GM23338 (cell line): ENCODE measurements at regions not wholly inside any gene's neighbourhood (a gene's known extent, or its start where the extent isn't known, plus 50 kb on each side); places are given as distances from the start of the nearest gene placed in this dataset.

ENCODE experiments used
- ATAC-seq: fragments of 200-7000 bp; cut with Tn5 transposase; 3 replicates; pipeline ENCODE4 v1.9.1; 2020
- DNase-seq: peaks from one replicate; pipeline ENCODE4 v3.0.0-alpha.2; 2015; ENCODE audit warnings: low spot score
- H2AFZ ChIP-seq: fragments of 200-600 bp; sonication (generic); 2 replicates; pipeline ENCODE4 v1.8.0; 2016; ENCODE audit warnings: antibody characterized with exemption, mild to moderate bottlenecking, moderate library complexity
- H3F3A ChIP-seq: fragments of 200-600 bp; sonication (generic); replicated peaks from 2 replicates; pipeline ENCODE4 v1.8.0; 2017; ENCODE audit warnings: antibody characterized with exemption, mixed run types, low read depth
- H3K27ac ChIP-seq: fragments of 200-600 bp; sonication (generic); 2 replicates; pipeline ENCODE4 v1.6.1; 2016; ENCODE audit warnings: low read depth
- H3K27me3 ChIP-seq: fragments of 200-600 bp; sonication (generic); 2 replicates; pipeline ENCODE4 v1.8.0; 2016; ENCODE audit warnings: mild to moderate bottlenecking, mixed run types, moderate library complexity; ENCODE audit not compliant: insufficient read depth
- H3K36me3 ChIP-seq: fragments of 200-600 bp; sonication (generic); 2 replicates; pipeline ENCODE4 v1.8.0; 2016; ENCODE audit warnings: mild to moderate bottlenecking; ENCODE audit not compliant: insufficient read depth
- H3K4me1 ChIP-seq: fragments of 200-600 bp; sonication (generic); 2 replicates; pipeline ENCODE4 v1.8.0; 2016; ENCODE audit warnings: mild to moderate bottlenecking, moderate library complexity; ENCODE audit not compliant: insufficient read depth
- H3K4me2 ChIP-seq: fragments of 200-600 bp; sonication (generic); 2 replicates; pipeline ENCODE4 v1.7.1; 2017; ENCODE audit warnings: mixed run types
- H3K4me3 ChIP-seq: fragments of 200-600 bp; sonication (generic); 2 replicates; pipeline ENCODE4 v1.6.1; 2016; ENCODE audit warnings: mixed run types
- H3K79me2 ChIP-seq: fragments of 200-600 bp; sonication (generic); replicated peaks from 2 replicates; pipeline ENCODE4 v1.8.0; 2017; ENCODE audit warnings: mild to moderate bottlenecking; ENCODE audit not compliant: insufficient read depth
- H3K9me2 ChIP-seq: fragments of 200-600 bp; sonication (generic); 2 replicates; pipeline ENCODE4 v1.8.0; 2017; ENCODE audit not compliant: insufficient read depth
- H4K20me1 ChIP-seq: fragments of 200-600 bp; sonication (generic); replicated peaks from 2 replicates; pipeline ENCODE4 v1.8.0; 2017; ENCODE audit warnings: mild to moderate bottlenecking; ENCODE audit not compliant: insufficient read depth
- H3K27ac Mint-ChIP-seq: 2 replicates; pipeline ENCODE4 v1.8.0; 2020; ENCODE audit warnings: inconsistent platforms, mild to moderate bottlenecking, moderate library complexity, mixed read lengths
- H3K27me3 Mint-ChIP-seq: 3 replicates; pipeline ENCODE4 v1.8.0; 2022; ENCODE audit warnings: low read depth, mild to moderate bottlenecking, moderate library complexity, mixed read lengths, inconsistent platforms; ENCODE audit not compliant: insufficient read depth, poor library complexity
- H3K36me3 Mint-ChIP-seq: 3 replicates; pipeline ENCODE4 v1.8.0; 2021; ENCODE audit warnings: low read depth, mild to moderate bottlenecking, inconsistent platforms, moderate library complexity, mixed read lengths
- H3K4me1 Mint-ChIP-seq: 3 replicates; pipeline ENCODE4 v1.8.0; 2020; ENCODE audit warnings: mild to moderate bottlenecking, inconsistent platforms, mixed read lengths
- H3K4me3 Mint-ChIP-seq: 3 replicates; pipeline ENCODE4 v1.8.0; 2021; ENCODE audit warnings: moderate library complexity, mild to moderate bottlenecking, inconsistent platforms, mixed read lengths
- H3K9me3 Mint-ChIP-seq: 3 replicates; pipeline ENCODE4 v1.8.0; 2020; ENCODE audit warnings: moderate library complexity, mild to moderate bottlenecking, inconsistent platforms, mixed read lengths
- CREB1 ChIP-seq: fragments of 250-450 bp; sonication (Bioruptor Pico); IDR thresholded peaks from 2 replicates; pipeline ENCODE4 v1.5.0; 2020; ENCODE audit warnings: low read depth, mild to moderate bottlenecking, moderate library complexity
- EZH2 ChIP-seq: fragments of 200-600 bp; sonication (generic); IDR thresholded peaks from one replicate; pipeline ENCODE4 v1.8.0; 2017; ENCODE audit warnings: antibody characterized with exemption, mild to moderate bottlenecking, low read depth; ENCODE audit not compliant: unreplicated experiment
- EZH2phosphoT487 ChIP-seq: fragments of 200-600 bp; sonication (generic); IDR thresholded peaks from one replicate; pipeline ENCODE4 v1.8.1; 2018; ENCODE audit warnings: antibody characterized with exemption; ENCODE audit not compliant: unreplicated experiment
- JUNB ChIP-seq: IDR thresholded peaks from one replicate; pipeline ENCODE4 v1.6.1; 2016; ENCODE audit warnings: antibody characterized with exemption; ENCODE audit not compliant: unreplicated experiment
- NANOG ChIP-seq: IDR thresholded peaks from 2 replicates; pipeline ENCODE4 v1.6.1; 2016; ENCODE audit warnings: antibody characterized with exemption, borderline replicate concordance
- POLR2AphosphoS5 ChIP-seq: IDR thresholded peaks from 2 replicates; pipeline ENCODE4 v1.6.1; 2016; ENCODE audit warnings: antibody characterized with exemption, low read depth
- STAT1 ChIP-seq: IDR thresholded peaks from one replicate; pipeline ENCODE4 v1.6.1; 2016; ENCODE audit warnings: antibody characterized with exemption; ENCODE audit not compliant: unreplicated experiment
- ZNF114 ChIP-seq: fragments of 250-450 bp; sonication (Bioruptor Pico); IDR thresholded peaks from 2 replicates; pipeline ENCODE4 v1.5.0; 2020; ENCODE audit warnings: mild to moderate bottlenecking, moderate library complexity
- ZNF331 ChIP-seq: fragments of 250-450 bp; sonication (Bioruptor Pico); IDR thresholded peaks from 2 replicates; pipeline ENCODE4 v1.5.0; 2020; ENCODE audit warnings: low read depth, mild to moderate bottlenecking, moderate library complexity
- TF ChIP-seq, protein P1 (sequence below): IDR thresholded peaks from 2 replicates; pipeline ENCODE4 v1.6.1; 2016; ENCODE audit warnings: antibody characterized with exemption
- TF ChIP-seq, protein P2 (sequence below): IDR thresholded peaks from one replicate; pipeline ENCODE4 v1.6.1; 2018; ENCODE audit warnings: antibody characterized with exemption; ENCODE audit not compliant: unreplicated experiment
- TF ChIP-seq, protein P3 (sequence below), 2 experiments: fragments of 200-600 bp in 1 of 2; sonication (generic) in 1 of 2; conservative IDR thresholded peaks; 2 replicates each; pipeline versions ENCODE4 v1.5.1 to v1.6.1; 2016 to 2017; ENCODE audit warnings: antibody characterized with exemption in 2 of 2, low read depth in 2 of 2, mild to moderate bottlenecking in 2 of 2, moderate library complexity in 1 of 2
- TF ChIP-seq, protein P4 (sequence below): fragments of 250-450 bp; sonication (Bioruptor Pico); IDR thresholded peaks from 2 replicates; pipeline ENCODE4 v1.5.0; 2020; ENCODE audit warnings: mild to moderate bottlenecking, moderate library complexity

DNA sequence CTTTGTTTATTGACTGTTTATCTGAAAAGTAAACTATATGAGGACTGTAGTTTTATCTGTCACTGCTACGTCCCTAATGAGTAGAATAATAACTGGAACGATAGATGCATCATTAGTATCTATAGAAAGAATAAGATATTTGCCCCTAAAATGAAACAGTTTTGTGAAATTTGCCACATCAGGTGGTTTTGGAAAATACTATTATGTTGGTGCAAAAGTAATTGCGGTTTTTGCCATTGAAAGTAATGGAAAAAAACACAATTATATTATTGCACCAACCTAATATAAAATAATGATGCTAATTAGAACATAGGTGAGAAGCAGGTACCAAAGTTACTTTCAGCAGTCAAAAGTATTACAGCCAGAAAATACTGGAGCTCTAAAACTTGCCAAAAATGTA lies 158.3 kb downstream of the PABPC4L start:
- Mint-ChIP-seq H3K4me3 (no peak overlapping the region), H3K27me3 (no peaks in the 10 kb centered on the region), H3K27ac (no peak overlapping the region), H3K9me3 (peaks cover 12% of the 10 kb centered on the region; the same call in 1 of the 3 replicates), H3K36me3 (peaks cover 3% of the 10 kb centered on the region; the same call in 2 of the 3 replicates), H3K4me1 (no peaks in the 10 kb centered on the region)
- H3K4me2 ChIP-seq = no peak overlapping the region
- H4K20me1 ChIP-seq = no peaks in the 10 kb centered on the region
- H3K27me3 ChIP-seq = no peaks in the 10 kb centered on the region
- DNase-seq (no peak), ATAC-seq (no peak)
- H3K4me3 ChIP-seq = no peak overlapping the region
- no peaks in the 10 kb centered on the region; the same call in 1 of the 2 replicates for H3K36me3 ChIP-seq
- no peaks in the 10 kb centered on the region for H3F3A ChIP-seq
- no peak overlapping the region for H3K27ac ChIP-seq
- TF ChIP-seq STAT1 = no peak
- TF ChIP-seq, protein P1, sequence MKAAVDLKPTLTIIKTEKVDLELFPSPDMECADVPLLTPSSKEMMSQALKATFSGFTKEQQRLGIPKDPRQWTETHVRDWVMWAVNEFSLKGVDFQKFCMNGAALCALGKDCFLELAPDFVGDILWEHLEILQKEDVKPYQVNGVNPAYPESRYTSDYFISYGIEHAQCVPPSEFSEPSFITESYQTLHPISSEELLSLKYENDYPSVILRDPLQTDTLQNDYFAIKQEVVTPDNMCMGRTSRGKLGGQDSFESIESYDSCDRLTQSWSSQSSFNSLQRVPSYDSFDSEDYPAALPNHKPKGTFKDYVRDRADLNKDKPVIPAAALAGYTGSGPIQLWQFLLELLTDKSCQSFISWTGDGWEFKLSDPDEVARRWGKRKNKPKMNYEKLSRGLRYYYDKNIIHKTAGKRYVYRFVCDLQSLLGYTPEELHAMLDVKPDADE = no peak
- TF ChIP-seq CREB1 = no peak
- TF ChIP-seq, protein P2, sequence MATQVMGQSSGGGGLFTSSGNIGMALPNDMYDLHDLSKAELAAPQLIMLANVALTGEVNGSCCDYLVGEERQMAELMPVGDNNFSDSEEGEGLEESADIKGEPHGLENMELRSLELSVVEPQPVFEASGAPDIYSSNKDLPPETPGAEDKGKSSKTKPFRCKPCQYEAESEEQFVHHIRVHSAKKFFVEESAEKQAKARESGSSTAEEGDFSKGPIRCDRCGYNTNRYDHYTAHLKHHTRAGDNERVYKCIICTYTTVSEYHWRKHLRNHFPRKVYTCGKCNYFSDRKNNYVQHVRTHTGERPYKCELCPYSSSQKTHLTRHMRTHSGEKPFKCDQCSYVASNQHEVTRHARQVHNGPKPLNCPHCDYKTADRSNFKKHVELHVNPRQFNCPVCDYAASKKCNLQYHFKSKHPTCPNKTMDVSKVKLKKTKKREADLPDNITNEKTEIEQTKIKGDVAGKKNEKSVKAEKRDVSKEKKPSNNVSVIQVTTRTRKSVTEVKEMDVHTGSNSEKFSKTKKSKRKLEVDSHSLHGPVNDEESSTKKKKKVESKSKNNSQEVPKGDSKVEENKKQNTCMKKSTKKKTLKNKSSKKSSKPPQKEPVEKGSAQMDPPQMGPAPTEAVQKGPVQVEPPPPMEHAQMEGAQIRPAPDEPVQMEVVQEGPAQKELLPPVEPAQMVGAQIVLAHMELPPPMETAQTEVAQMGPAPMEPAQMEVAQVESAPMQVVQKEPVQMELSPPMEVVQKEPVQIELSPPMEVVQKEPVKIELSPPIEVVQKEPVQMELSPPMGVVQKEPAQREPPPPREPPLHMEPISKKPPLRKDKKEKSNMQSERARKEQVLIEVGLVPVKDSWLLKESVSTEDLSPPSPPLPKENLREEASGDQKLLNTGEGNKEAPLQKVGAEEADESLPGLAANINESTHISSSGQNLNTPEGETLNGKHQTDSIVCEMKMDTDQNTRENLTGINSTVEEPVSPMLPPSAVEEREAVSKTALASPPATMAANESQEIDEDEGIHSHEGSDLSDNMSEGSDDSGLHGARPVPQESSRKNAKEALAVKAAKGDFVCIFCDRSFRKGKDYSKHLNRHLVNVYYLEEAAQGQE = no peak
- no peak for TF ChIP-seq ZNF331 (CRISPR knock-in tag)
- TF ChIP-seq, protein P3, sequence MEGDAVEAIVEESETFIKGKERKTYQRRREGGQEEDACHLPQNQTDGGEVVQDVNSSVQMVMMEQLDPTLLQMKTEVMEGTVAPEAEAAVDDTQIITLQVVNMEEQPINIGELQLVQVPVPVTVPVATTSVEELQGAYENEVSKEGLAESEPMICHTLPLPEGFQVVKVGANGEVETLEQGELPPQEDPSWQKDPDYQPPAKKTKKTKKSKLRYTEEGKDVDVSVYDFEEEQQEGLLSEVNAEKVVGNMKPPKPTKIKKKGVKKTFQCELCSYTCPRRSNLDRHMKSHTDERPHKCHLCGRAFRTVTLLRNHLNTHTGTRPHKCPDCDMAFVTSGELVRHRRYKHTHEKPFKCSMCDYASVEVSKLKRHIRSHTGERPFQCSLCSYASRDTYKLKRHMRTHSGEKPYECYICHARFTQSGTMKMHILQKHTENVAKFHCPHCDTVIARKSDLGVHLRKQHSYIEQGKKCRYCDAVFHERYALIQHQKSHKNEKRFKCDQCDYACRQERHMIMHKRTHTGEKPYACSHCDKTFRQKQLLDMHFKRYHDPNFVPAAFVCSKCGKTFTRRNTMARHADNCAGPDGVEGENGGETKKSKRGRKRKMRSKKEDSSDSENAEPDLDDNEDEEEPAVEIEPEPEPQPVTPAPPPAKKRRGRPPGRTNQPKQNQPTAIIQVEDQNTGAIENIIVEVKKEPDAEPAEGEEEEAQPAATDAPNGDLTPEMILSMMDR (conservative IDR thresholded peaks at IDR 0.05; ENCODE audit: low read depth in 2 of 2) = no peak
- TF ChIP-seq POLR2AphosphoS5 = no peak
- no peak for TF ChIP-seq EZH2phosphoT487
- TF ChIP-seq JUNB = no peak
- TF ChIP-seq ZNF114 (CRISPR knock-in tag) = no peak
- no peak for TF ChIP-seq NANOG
- TF ChIP-seq EZH2 = no peak
- TF ChIP-seq, protein P4, sequence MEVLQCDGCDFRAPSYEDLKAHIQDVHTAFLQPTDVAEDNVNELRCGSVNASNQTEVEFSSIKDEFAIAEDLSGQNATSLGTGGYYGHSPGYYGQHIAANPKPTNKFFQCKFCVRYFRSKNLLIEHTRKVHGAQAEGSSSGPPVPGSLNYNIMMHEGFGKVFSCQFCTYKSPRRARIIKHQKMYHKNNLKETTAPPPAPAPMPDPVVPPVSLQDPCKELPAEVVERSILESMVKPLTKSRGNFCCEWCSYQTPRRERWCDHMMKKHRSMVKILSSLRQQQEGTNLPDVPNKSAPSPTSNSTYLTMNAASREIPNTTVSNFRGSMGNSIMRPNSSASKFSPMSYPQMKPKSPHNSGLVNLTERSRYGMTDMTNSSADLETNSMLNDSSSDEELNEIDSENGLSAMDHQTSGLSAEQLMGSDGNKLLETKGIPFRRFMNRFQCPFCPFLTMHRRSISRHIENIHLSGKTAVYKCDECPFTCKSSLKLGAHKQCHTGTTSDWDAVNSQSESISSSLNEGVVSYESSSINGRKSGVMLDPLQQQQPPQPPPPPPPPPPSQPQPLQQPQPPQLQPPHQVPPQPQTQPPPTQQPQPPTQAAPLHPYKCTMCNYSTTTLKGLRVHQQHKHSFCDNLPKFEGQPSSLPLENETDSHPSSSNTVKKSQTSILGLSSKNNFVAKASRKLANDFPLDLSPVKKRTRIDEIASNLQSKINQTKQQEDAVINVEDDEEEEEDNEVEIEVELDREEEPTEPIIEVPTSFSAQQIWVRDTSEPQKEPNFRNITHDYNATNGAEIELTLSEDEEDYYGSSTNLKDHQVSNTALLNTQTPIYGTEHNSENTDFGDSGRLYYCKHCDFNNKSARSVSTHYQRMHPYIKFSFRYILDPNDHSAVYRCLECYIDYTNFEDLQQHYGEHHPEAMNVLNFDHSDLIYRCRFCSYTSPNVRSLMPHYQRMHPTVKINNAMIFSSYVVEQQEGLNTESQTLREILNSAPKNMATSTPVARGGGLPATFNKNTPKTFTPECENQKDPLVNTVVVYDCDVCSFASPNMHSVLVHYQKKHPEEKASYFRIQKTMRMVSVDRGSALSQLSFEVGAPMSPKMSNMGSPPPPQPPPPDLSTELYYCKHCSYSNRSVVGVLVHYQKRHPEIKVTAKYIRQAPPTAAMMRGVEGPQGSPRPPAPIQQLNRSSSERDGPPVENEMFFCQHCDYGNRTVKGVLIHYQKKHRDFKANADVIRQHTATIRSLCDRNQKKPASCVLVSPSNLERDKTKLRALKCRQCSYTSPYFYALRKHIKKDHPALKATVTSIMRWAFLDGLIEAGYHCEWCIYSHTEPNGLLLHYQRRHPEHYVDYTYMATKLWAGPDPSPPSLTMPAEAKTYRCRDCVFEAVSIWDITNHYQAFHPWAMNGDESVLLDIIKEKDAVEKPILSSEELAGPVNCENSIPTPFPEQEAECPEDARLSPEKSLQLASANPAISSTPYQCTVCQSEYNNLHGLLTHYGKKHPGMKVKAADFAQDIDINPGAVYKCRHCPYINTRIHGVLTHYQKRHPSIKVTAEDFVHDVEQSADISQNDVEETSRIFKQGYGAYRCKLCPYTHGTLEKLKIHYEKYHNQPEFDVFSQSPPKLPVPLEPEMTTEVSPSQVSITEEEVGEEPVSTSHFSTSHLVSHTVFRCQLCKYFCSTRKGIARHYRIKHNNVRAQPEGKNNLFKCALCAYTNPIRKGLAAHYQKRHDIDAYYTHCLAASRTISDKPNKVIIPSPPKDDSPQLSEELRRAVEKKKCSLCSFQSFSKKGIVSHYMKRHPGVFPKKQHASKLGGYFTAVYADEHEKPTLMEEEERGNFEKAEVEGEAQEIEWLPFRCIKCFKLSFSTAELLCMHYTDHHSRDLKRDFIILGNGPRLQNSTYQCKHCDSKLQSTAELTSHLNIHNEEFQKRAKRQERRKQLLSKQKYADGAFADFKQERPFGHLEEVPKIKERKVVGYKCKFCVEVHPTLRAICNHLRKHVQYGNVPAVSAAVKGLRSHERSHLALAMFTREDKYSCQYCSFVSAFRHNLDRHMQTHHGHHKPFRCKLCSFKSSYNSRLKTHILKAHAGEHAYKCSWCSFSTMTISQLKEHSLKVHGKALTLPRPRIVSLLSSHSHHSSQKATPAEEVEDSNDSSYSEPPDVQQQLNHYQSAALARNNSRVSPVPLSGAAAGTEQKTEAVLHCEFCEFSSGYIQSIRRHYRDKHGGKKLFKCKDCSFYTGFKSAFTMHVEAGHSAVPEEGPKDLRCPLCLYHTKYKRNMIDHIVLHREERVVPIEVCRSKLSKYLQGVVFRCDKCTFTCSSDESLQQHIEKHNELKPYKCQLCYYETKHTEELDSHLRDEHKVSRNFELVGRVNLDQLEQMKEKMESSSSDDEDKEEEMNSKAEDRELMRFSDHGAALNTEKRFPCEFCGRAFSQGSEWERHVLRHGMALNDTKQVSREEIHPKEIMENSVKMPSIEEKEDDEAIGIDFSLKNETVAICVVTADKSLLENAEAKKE (CRISPR knock-in tag) = no peak
- no peak overlapping the region for H2AFZ ChIP-seq
- no peaks in the 10 kb centered on the region for H3K79me2 ChIP-seq
- no peaks in the 10 kb centered on the region for H3K9me2 ChIP-seq
- no peaks in the 10 kb centered on the region for H3K4me1 ChIP-seq
